OCI-LY1 (cell line): ENCODE measurements at regions not wholly inside any gene's neighbourhood (a gene's known extent, or its start where the extent isn't known, plus 50 kb on each side); places are given as distances from the start of the nearest gene placed in this dataset.

Experiments used
- H2AFZ ChIP-seq: fragments of 200-600 bp; sonication (generic), shearing (Covaris generic); 2 replicates; pipeline ENCODE4 v1.6.0; 2014; ENCODE audit warnings: antibody characterized with exemption, mild to moderate bottlenecking, low read length
- H3F3A ChIP-seq: fragments of 200-600 bp; sonication (generic), shearing (Covaris generic); 2 replicates; pipeline ENCODE4 v1.6.0; 2014; ENCODE audit warnings: mild to moderate bottlenecking, antibody characterized with exemption, low read length, moderate library complexity; ENCODE audit not compliant: insufficient read depth
- H3K27ac ChIP-seq: fragments of 200-600 bp; sonication (generic); 2 replicates; pipeline ENCODE4 v1.5.1; 2014; ENCODE audit warnings: low read length, mixed run types, mild to moderate bottlenecking, low read depth; ENCODE audit not compliant: poor library complexity, severe bottlenecking
- H3K27me3 ChIP-seq: fragments of 200-600 bp; sonication (generic); 2 replicates; pipeline ENCODE4 v1.6.0; 2014; ENCODE audit warnings: antibody characterized with exemption, mild to moderate bottlenecking, low read length, moderate library complexity; ENCODE audit not compliant: insufficient read depth
- H3K36me3 ChIP-seq: fragments of 200-600 bp; sonication (generic); 2 replicates; pipeline ENCODE4 v1.6.1; 2014; ENCODE audit warnings: mild to moderate bottlenecking, antibody characterized with exemption, low read length, moderate library complexity, mixed read lengths; ENCODE audit not compliant: insufficient read depth
- H3K4me1 ChIP-seq: fragments of 200-600 bp; sonication (generic); 2 replicates; pipeline ENCODE4 v1.5.1; 2014; ENCODE audit warnings: mild to moderate bottlenecking, low read length, moderate library complexity; ENCODE audit not compliant: insufficient read depth, severe bottlenecking
- H3K4me2 ChIP-seq: fragments of 200-600 bp; sonication (generic), shearing (Covaris generic); 2 replicates; pipeline ENCODE4 v1.6.1; 2014; ENCODE audit warnings: low read length
- H3K4me3 ChIP-seq: fragments of 200-600 bp; sonication (generic); 2 replicates; pipeline ENCODE4 v1.5.1; 2014; ENCODE audit warnings: low read length, low read depth, mild to moderate bottlenecking, mixed read lengths; ENCODE audit not compliant: poor library complexity, severe bottlenecking
- H3K79me2 ChIP-seq: fragments of 200-600 bp; shearing (Covaris generic); 2 replicates; pipeline ENCODE4 v1.6.1; 2016; ENCODE audit warnings: mixed run types, low read length, mixed read lengths; ENCODE audit not compliant: insufficient read depth
- H3K9ac ChIP-seq: fragments of 200-600 bp; sonication (generic), shearing (Covaris generic); 2 replicates; pipeline ENCODE4 v1.6.1; 2014; ENCODE audit warnings: mild to moderate bottlenecking, low read length, mixed read lengths
- H3K9me2 ChIP-seq: fragments of 200-600 bp; sonication (generic), shearing (Covaris generic); 2 replicates; pipeline ENCODE4 v1.6.1; 2014; ENCODE audit warnings: low read depth, mild to moderate bottlenecking, low read length, mixed read lengths
- H3K9me3 ChIP-seq: fragments of 200-600 bp; shearing (Covaris generic); 2 replicates; pipeline ENCODE4 v1.6.1; 2014; ENCODE audit warnings: low read length, mixed read lengths
- H4K20me1 ChIP-seq: fragments of 200-600 bp; sonication (generic), shearing (Covaris generic); 2 replicates; pipeline ENCODE4 v1.6.0; 2016; ENCODE audit warnings: mild to moderate bottlenecking, low read length; ENCODE audit not compliant: insufficient read depth
- CTCF ChIP-seq: fragments of 200-600 bp; sonication (generic), shearing (Covaris generic); IDR thresholded peaks from 2 replicates; pipeline ENCODE4 v1.5.1; 2017; ENCODE audit warnings: mild to moderate bottlenecking, antibody characterized with exemption, low read length, moderate library complexity, mixed read lengths
- EZH2 ChIP-seq: fragments of 200-600 bp; sonication (generic), shearing (Covaris generic); IDR thresholded peaks from 2 replicates; pipeline ENCODE4 v1.8.0; 2017; ENCODE audit warnings: borderline replicate concordance, mixed run types, mild to moderate bottlenecking, antibody characterized with exemption, low read length, moderate library complexity, mixed read lengths

- Histone ChIP-seq H3K9me3 (no peaks in the 10 kb centered on the region), H3K27ac (no peak overlapping the region), H2AFZ (no peak overlapping the region), H3F3A (no peaks in the 10 kb centered on the region), H3K4me3 (no peak overlapping the region), H3K4me1 (no peaks in the 10 kb centered on the region), H4K20me1 (no peaks in the 10 kb centered on the region), H3K79me2 (no peaks in the 10 kb centered on the region), H3K36me3 (no peaks in the 10 kb centered on the region; the same call in 1 of the 2 replicates), H3K9me2 (no peaks in the 10 kb centered on the region), H3K4me2 (no peak overlapping the region), H3K9ac (no peak overlapping the region), H3K27me3 (no peaks in the 10 kb centered on the region)
- TF ChIP-seq CTCF (no peak), EZH2 (no peak)
These were observed 282.1 kb upstream of the ID2 start for GRCh38 chr2:8399731-8400130.

- H3K79me2 ChIP-seq: no peaks in the 10 kb centered on the region
- no peaks in the 10 kb centered on the region for H4K20me1 ChIP-seq
- no peaks in the 10 kb centered on the region for H3K9me3 ChIP-seq
- no peaks in the 10 kb centered on the region for H3K27me3 ChIP-seq
- no peak overlapping the region for H3K27ac ChIP-seq
- no peaks in the 10 kb centered on the region for H3F3A ChIP-seq
- no peaks in the 10 kb centered on the region for H3K4me1 ChIP-seq
- H3K4me2 ChIP-seq: no peak overlapping the region
- H3K9ac ChIP-seq: no peak overlapping the region
- H3K4me3 ChIP-seq: no peak overlapping the region
- no peak overlapping the region for H2AFZ ChIP-seq
- H3K9me2 ChIP-seq: no peaks in the 10 kb centered on the region
- TF ChIP-seq CTCF (no peak), EZH2 (no peak)
- H3K36me3 ChIP-seq: no peaks in the 10 kb centered on the region; the same call in 1 of the 2 replicates
These were observed 281.7 kb upstream of the ID2 start for GRCh38 chr2:8400196-8400595.

GRCh38 chr2:8402222-8402621 is 279.6 kb upstream of the ID2 start:
- Histone ChIP-seq H3K9me2 (no peaks in the 10 kb centered on the region), H2AFZ (no peak overlapping the region), H3K4me2 (no peak overlapping the region), H3F3A (no peaks in the 10 kb centered on the region), H3K36me3 (no peaks in the 10 kb centered on the region; the same call in 1 of the 2 replicates), H3K4me3 (no peak overlapping the region), H3K27ac (no peak overlapping the region), H4K20me1 (no peaks in the 10 kb centered on the region), H3K9ac (no peak overlapping the region), H3K79me2 (no peaks in the 10 kb centered on the region), H3K27me3 (no peaks in the 10 kb centered on the region), H3K4me1 (no peaks in the 10 kb centered on the region), H3K9me3 (no peaks in the 10 kb centered on the region)
- TF ChIP-seq CTCF (no peak), EZH2 (no peak)
